Thymus (tissue), 11 donors: ENCODE measurements at regions not wholly inside any gene's neighbourhood (a gene's known extent, or its start where the extent isn't known, plus 50 kb on each side); places are given as distances from the start of the nearest gene placed in this dataset.

Source experiments
- DNase-seq, 9 donors: peaks; one replicate each; pipeline ENCODE4 v3.0.0-alpha.2; 2013; ENCODE audit warnings: low spot score in 9 of 9, low read depth in 6 of 9, missing footprints in 1 of 9
- H3K27ac ChIP-seq, 2 donors: one replicate each; pipeline ENCODE4 v1.5.1; 2013; ENCODE audit warnings: control low read depth in 1 of 2, low read depth in 1 of 2, low read length in 1 of 2, mild to moderate bottlenecking in 1 of 2, moderate library complexity in 1 of 2
- H3K27me3 ChIP-seq, 2 donors: one replicate each; pipeline ENCODE4 v1.5.1; 2013; ENCODE audit warnings: low read length in 1 of 2; ENCODE audit not compliant: control insufficient read depth in 2 of 2, insufficient read depth in 1 of 2
- H3K36me3 ChIP-seq, 2 donors: one replicate each; pipeline ENCODE4 v1.5.1; 2013; ENCODE audit warnings: low read length in 1 of 2, mild to moderate bottlenecking in 1 of 2, moderate library complexity in 1 of 2; ENCODE audit not compliant: control insufficient read depth in 2 of 2, insufficient read depth in 2 of 2
- H3K4me1 ChIP-seq, 2 donors: one replicate each; pipeline ENCODE4 v1.5.1; 2013; ENCODE audit warnings: low read length in 2 of 2; ENCODE audit not compliant: control insufficient read depth in 2 of 2, insufficient read depth in 2 of 2
- H3K4me3 ChIP-seq, 2 donors: one replicate each; pipeline ENCODE4 v1.5.1; 2013; ENCODE audit warnings: low read length in 2 of 2, control low read depth in 1 of 2, mild to moderate bottlenecking in 1 of 2
- H3K9me3 ChIP-seq, 2 donors: one replicate each; pipeline ENCODE4 v1.5.1; 2013; ENCODE audit warnings: low read length in 1 of 2, mild to moderate bottlenecking in 1 of 2; ENCODE audit not compliant: control insufficient read depth in 2 of 2, insufficient read depth in 1 of 2
- WGBS: extraction: QIAGEN DNeasy Blood & Tissue Kit; methylation state at CpG from one replicate; pipeline ENCODE4 v1.1.7; 2013; 5-methylcytosine and 5-hydroxymethylcytosine counted together
- donor health status: healthy.

GRCh38 chr12:74619884-74620283 lies 82.2 kb downstream of the ATXN7L3B start:
- H3K4me3 ChIP-seq, result no peak overlapping the region
- H3K4me1 ChIP-seq, result no peaks in the 10 kb centered on the region
- WGBS, result 94% methylated on average over 1 of the region's 1 CpG
- no peaks in the 10 kb centered on the region for H3K27me3 ChIP-seq
- DNase-seq, result no peak
- no peaks in the 10 kb centered on the region for H3K36me3 ChIP-seq
- no peak overlapping the region for H3K27ac ChIP-seq
- no peaks in the 10 kb centered on the region for H3K9me3 ChIP-seq

GRCh38 chr12:74620921-74621320 lies 83.3 kb downstream of the ATXN7L3B start:
- Histone ChIP-seq H3K9me3 (no peaks in the 10 kb centered on the region), H3K27me3 (no peaks in the 10 kb centered on the region), H3K4me1 (no peaks in the 10 kb centered on the region), H3K36me3 (no peaks in the 10 kb centered on the region), H3K27ac (no peak overlapping the region), H3K4me3 (no peak overlapping the region)
- WGBS, result 91% methylated on average over 2 of the region's 2 CpGs
- DNase-seq, result no peak

DNA sequence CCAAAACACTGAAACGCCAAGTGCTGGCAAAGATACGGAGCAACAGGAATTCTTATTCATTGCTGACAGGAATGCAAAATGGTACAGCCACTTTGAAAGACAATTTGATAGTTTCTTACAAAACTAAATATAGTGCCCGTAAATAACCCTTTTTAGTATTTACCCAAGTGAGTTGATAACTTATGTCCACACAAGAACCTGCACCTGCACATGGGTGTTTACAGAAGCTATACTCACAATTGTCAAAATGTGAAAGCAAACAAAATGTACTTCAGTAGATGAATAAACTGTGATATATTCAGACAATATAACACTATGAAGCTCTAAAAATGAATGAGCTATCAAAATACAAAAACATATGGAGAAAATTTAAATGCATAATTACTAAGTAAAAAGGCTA lies 86.6 kb downstream of the ATXN7L3B start:
- Histone ChIP-seq H3K4me1 (no peaks in the 10 kb centered on the region), H3K27ac (no peak overlapping the region), H3K4me3 (no peak overlapping the region), H3K36me3 (no peaks in the 10 kb centered on the region), H3K9me3 (no peaks in the 10 kb centered on the region), H3K27me3 (no peaks in the 10 kb centered on the region)
- WGBS, result 80% methylated on average over 3 of the region's 3 CpGs
- DNase-seq, result no peak

- Histone ChIP-seq H3K27ac (no peak overlapping the region), H3K4me3 (no peak overlapping the region), H3K27me3 (no peaks in the 10 kb centered on the region), H3K36me3 (no peaks in the 10 kb centered on the region), H3K4me1 (no peaks in the 10 kb centered on the region), H3K9me3 (no peaks in the 10 kb centered on the region)
- DNase-seq, result no peak
These were observed 88.8 kb downstream of the ATXN7L3B start for GRCh38 chr12:74626397-74626796.

DNA sequence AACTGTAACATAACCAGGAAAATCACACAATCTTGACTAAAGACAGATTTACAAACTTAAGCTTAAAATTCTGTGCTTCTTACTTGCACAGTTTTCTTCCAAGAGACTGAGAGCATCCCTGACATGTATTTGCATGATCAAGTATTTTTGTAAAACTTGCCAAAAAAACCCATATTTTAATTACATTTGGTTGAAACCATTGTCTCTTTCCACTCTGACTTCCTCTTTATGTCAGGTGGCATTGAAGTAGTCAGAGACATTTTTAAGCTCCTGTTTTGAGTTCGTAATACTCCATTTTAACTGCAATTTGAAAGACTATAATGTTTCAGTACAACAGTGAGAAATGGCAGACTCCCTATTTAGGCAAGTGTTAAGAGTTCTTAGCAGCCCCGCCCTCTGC lies 103.6 kb downstream of the ATXN7L3B start:
- Histone ChIP-seq H3K36me3 (no peaks in the 10 kb centered on the region), H3K4me3 (no peak overlapping the region), H3K27ac (no peak overlapping the region), H3K9me3 (no peaks in the 10 kb centered on the region), H3K27me3 (no peaks in the 10 kb centered on the region), H3K4me1 (no peaks in the 10 kb centered on the region)
- DNase-seq, result no peak
- 95% methylated on average over 2 of the region's 2 CpGs for WGBS

- H3K4me3 ChIP-seq, result no peak overlapping the region
- H3K36me3 ChIP-seq, result no peaks in the 10 kb centered on the region
- H3K9me3 ChIP-seq, result no peaks in the 10 kb centered on the region
- no peak for DNase-seq
- H3K27ac ChIP-seq, result no peak overlapping the region
- 82% methylated on average over 2 of the region's 2 CpGs for WGBS
- H3K4me1 ChIP-seq, result no peaks in the 10 kb centered on the region
- no peaks in the 10 kb centered on the region for H3K27me3 ChIP-seq
These were observed 104.1 kb downstream of the ATXN7L3B start for GRCh38 chr12:74641694-74642093.

- Histone ChIP-seq H3K27me3 (no peaks in the 10 kb centered on the region), H3K4me1 (no peaks in the 10 kb centered on the region), H3K9me3 (no peaks in the 10 kb centered on the region), H3K27ac (no peak overlapping the region), H3K4me3 (no peak overlapping the region), H3K36me3 (no peaks in the 10 kb centered on the region)
- no peak for DNase-seq
- WGBS, result 76% methylated on average over 1 of the region's 1 CpG
These were observed 107.0 kb downstream of the ATXN7L3B start for GRCh38 chr12:74644681-74645080.

GRCh38 chr12:74646831-74647230 lies 109.2 kb downstream of the ATXN7L3B start:
- DNase-seq, result no peak
- Histone ChIP-seq H3K27ac (no peak overlapping the region), H3K27me3 (no peaks in the 10 kb centered on the region), H3K4me1 (no peaks in the 10 kb centered on the region), H3K9me3 (no peaks in the 10 kb centered on the region), H3K36me3 (no peaks in the 10 kb centered on the region), H3K4me3 (no peak overlapping the region)
- 74% methylated on average over 1 of the region's 1 CpG for WGBS

- no peaks in the 10 kb centered on the region for H3K4me1 ChIP-seq
- no peak for DNase-seq
- H3K9me3 ChIP-seq, result no peaks in the 10 kb centered on the region
- WGBS, result 33% methylated on average over 2 of the region's 2 CpGs
- no peak overlapping the region for H3K27ac ChIP-seq
- no peaks in the 10 kb centered on the region for H3K36me3 ChIP-seq
- H3K27me3 ChIP-seq, result no peaks in the 10 kb centered on the region
- no peak overlapping the region for H3K4me3 ChIP-seq
These were observed 109.6 kb downstream of the ATXN7L3B start for GRCh38 chr12:74647256-74647655.

GRCh38 chr12:74656251-74656650 lies 118.6 kb downstream of the ATXN7L3B start:
- H3K27ac ChIP-seq, result no peak overlapping the region
- H3K27me3 ChIP-seq, result no peaks in the 10 kb centered on the region
- no peak for DNase-seq
- no peaks in the 10 kb centered on the region for H3K9me3 ChIP-seq
- H3K4me1 ChIP-seq, result no peaks in the 10 kb centered on the region
- no peak overlapping the region for H3K4me3 ChIP-seq
- H3K36me3 ChIP-seq, result no peaks in the 10 kb centered on the region
